ENCODE measurements at regions not wholly inside any gene's neighbourhood (a gene's known extent, or its start where the extent isn't known, plus 50 kb on each side); places are given as distances from the start of the nearest gene placed in this dataset.

GRCh38 chr12:125355614-125356013, 290.4 kb downstream of the AACS start:
- TF ChIP-seq CTCF (IDR thresholded peaks at IDR 0.05; ENCODE audit: insufficient read depth, low read length) = no peak
- TF ChIP-seq SPI1 (IDR thresholded peaks at IDR 0.05; ENCODE audit: borderline replicate concordance, low read depth) = no peak
- no peak for TF ChIP-seq POLR2AphosphoS5 (IDR thresholded peaks at IDR 0.05; ENCODE audit: low read depth)
- TF ChIP-seq REST (IDR thresholded peaks at IDR 0.05; ENCODE audit: insufficient replicate concordance, low read depth) = no peak
- TF ChIP-seq GABPA (IDR thresholded peaks at IDR 0.05; ENCODE audit: low read depth) = no peak

Measured in HL-60 (cell line).